HEK293 (cell line): ENCODE measurements at regions not wholly inside any gene's neighbourhood (a gene's known extent, or its start where the extent isn't known, plus 50 kb on each side); places are given as distances from the start of the nearest gene placed in this dataset.

Experiments
- HOXC10 ChIP-seq: sonication (generic); formaldehyde crosslinking; IDR thresholded peaks from 2 replicates; pipeline ENCODE4 v1.8.1; 2023; ENCODE audit warnings: mild to moderate bottlenecking, missing genetic modification reagents
- KLF16 ChIP-seq: fragments of 450-650 bp; formaldehyde crosslinking; IDR thresholded peaks from 2 replicates; pipeline ENCODE4 v1.5.1; 2017; ENCODE audit warnings: missing biosample characterization, missing genetic modification characterization
- SP7 ChIP-seq: fragments of 450-650 bp; formaldehyde crosslinking; IDR thresholded peaks from 2 replicates; pipeline ENCODE4 v1.5.1; 2016; ENCODE audit warnings: missing biosample characterization, missing genetic modification characterization
- ZBTB20 ChIP-seq: fragments of 450-650 bp; formaldehyde crosslinking; IDR thresholded peaks from 2 replicates; pipeline ENCODE4 v1.5.1; 2016; ENCODE audit warnings: missing biosample characterization, missing genetic modification characterization
- ZNF23 ChIP-seq: fragments of 450-650 bp; formaldehyde crosslinking; IDR thresholded peaks from 2 replicates; pipeline ENCODE4 v1.5.1; 2016; ENCODE audit warnings: missing biosample characterization, missing genetic modification characterization, borderline replicate concordance
- ZNF391 ChIP-seq: fragments of 450-650 bp; formaldehyde crosslinking; IDR thresholded peaks from 2 replicates; pipeline ENCODE4 v1.5.1; 2016; ENCODE audit warnings: low read depth, missing biosample characterization, missing genetic modification characterization, borderline replicate concordance
- ZNF521 ChIP-seq: fragments of 450-650 bp; formaldehyde crosslinking; IDR thresholded peaks from 2 replicates; pipeline ENCODE4 v1.5.1; 2017; ENCODE audit warnings: missing biosample characterization, mild to moderate bottlenecking, missing genetic modification characterization
- ZNF560 ChIP-seq: fragments of 450-650 bp; formaldehyde crosslinking; IDR thresholded peaks from 2 replicates; pipeline ENCODE4 v1.5.1; 2017; ENCODE audit warnings: missing biosample characterization, missing genetic modification characterization, borderline replicate concordance
- ZNF561 ChIP-seq: fragments of 450-650 bp; IDR thresholded peaks from 2 replicates; pipeline ENCODE4 v1.5.1; 2018; ENCODE audit warnings: missing biosample characterization, missing genetic modification characterization, borderline replicate concordance
- ZNF660 ChIP-seq: fragments of 450-650 bp; IDR thresholded peaks from 2 replicates; pipeline ENCODE4 v1.5.1; 2018; ENCODE audit warnings: missing biosample characterization, mild to moderate bottlenecking, missing genetic modification characterization
- TF ChIP-seq, protein P1 (sequence below): fragments of 450-650 bp; formaldehyde crosslinking; IDR thresholded peaks from 2 replicates; pipeline ENCODE4 v1.5.1; 2017; ENCODE audit warnings: missing biosample characterization, missing genetic modification characterization
- TF ChIP-seq, protein P2 (sequence below): fragments of 450-650 bp; formaldehyde crosslinking; IDR thresholded peaks from 2 replicates; pipeline ENCODE4 v1.5.1; 2016; ENCODE audit warnings: missing biosample characterization, missing genetic modification characterization
- TF ChIP-seq, protein P3 (sequence below): fragments of 450-650 bp; formaldehyde crosslinking; IDR thresholded peaks from 2 replicates; pipeline ENCODE4 v1.5.1; 2016; ENCODE audit warnings: missing biosample characterization, missing genetic modification characterization

DNA sequence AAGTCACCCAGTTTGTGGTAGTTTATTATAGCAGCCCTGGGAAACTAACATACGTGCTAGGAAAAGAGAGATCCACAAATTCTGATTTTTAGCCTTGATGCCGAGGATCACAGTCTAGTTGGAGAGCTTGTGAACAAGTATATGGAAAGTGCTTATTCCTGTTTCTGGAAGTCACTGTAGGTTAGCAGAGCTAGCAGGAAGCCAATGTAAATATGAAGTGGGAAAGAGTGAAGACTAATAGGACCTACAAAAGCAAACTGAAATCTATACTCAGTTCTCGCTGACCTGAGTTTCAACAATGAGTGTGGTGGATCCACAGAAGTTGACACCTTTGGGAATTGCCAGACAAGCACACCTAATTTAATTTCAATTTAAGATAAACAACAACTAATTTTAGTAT, 254.9 kb downstream of the PLK2 start:
- no peak for TF ChIP-seq KLF16
- TF ChIP-seq ZBTB20 (tag by site-specific recombination), result no peak
- no peak for TF ChIP-seq ZNF23 (tag by site-specific recombination)
- TF ChIP-seq, protein P1, sequence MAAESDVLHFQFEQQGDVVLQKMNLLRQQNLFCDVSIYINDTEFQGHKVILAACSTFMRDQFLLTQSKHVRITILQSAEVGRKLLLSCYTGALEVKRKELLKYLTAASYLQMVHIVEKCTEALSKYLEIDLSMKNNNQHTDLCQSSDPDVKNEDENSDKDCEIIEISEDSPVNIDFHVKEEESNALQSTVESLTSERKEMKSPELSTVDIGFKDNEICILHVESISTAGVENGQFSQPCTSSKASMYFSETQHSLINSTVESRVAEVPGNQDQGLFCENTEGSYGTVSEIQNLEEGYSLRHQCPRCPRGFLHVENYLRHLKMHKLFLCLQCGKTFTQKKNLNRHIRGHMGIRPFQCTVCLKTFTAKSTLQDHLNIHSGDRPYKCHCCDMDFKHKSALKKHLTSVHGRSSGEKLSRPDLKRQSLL, result no peak
- TF ChIP-seq ZNF521 (tag by site-specific recombination), result no peak
- no peak for TF ChIP-seq ZNF391 (tag by site-specific recombination)
- TF ChIP-seq, protein P2, sequence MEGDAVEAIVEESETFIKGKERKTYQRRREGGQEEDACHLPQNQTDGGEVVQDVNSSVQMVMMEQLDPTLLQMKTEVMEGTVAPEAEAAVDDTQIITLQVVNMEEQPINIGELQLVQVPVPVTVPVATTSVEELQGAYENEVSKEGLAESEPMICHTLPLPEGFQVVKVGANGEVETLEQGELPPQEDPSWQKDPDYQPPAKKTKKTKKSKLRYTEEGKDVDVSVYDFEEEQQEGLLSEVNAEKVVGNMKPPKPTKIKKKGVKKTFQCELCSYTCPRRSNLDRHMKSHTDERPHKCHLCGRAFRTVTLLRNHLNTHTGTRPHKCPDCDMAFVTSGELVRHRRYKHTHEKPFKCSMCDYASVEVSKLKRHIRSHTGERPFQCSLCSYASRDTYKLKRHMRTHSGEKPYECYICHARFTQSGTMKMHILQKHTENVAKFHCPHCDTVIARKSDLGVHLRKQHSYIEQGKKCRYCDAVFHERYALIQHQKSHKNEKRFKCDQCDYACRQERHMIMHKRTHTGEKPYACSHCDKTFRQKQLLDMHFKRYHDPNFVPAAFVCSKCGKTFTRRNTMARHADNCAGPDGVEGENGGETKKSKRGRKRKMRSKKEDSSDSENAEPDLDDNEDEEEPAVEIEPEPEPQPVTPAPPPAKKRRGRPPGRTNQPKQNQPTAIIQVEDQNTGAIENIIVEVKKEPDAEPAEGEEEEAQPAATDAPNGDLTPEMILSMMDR, result no peak
- TF ChIP-seq, protein P3, sequence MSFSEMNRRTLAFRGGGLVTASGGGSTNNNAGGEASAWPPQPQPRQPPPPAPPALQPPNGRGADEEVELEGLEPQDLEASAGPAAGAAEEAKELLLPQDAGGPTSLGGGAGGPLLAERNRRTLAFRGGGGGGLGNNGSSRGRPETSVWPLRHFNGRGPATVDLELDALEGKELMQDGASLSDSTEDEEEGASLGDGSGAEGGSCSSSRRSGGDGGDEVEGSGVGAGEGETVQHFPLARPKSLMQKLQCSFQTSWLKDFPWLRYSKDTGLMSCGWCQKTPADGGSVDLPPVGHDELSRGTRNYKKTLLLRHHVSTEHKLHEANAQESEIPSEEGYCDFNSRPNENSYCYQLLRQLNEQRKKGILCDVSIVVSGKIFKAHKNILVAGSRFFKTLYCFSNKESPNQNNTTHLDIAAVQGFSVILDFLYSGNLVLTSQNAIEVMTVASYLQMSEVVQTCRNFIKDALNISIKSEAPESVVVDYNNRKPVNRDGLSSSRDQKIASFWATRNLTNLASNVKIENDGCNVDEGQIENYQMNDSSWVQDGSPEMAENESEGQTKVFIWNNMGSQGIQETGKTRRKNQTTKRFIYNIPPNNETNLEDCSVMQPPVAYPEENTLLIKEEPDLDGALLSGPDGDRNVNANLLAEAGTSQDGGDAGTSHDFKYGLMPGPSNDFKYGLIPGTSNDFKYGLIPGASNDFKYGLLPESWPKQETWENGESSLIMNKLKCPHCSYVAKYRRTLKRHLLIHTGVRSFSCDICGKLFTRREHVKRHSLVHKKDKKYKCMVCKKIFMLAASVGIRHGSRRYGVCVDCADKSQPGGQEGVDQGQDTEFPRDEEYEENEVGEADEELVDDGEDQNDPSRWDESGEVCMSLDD (tag by site-specific recombination), result no peak
- TF ChIP-seq ZNF561, result no peak
- TF ChIP-seq SP7, result no peak
- no peak for TF ChIP-seq ZNF660
- TF ChIP-seq HOXC10, result no peak
- no peak for TF ChIP-seq ZNF560 (tag by site-specific recombination)
